NB4 (cell line): ENCODE measurements at regions not wholly inside any gene's neighbourhood (a gene's known extent, or its start where the extent isn't known, plus 50 kb on each side); places are given as distances from the start of the nearest gene placed in this dataset.
"Not testable (repeated sequence)": the region's sequence is repeated elsewhere in the genome, so short reads cannot be mapped to it uniquely, and the experiment has no call there.

ENCODE experiments used
- DNase-seq: peaks from one replicate; pipeline ENCODE4 v3.0.0; 2010; ENCODE audit warnings: low read depth
- H3K4me3 ChIP-seq: one replicate; pipeline ENCODE4 v1.5.1; 2011; ENCODE audit warnings: mild to moderate bottlenecking, low read depth, low read length, moderate library complexity
- MYC ChIP-seq: IDR thresholded peaks from 2 replicates; pipeline ENCODE4 v1.6.1; 2011; ENCODE audit warnings: low read depth, low read length
- POLR2A ChIP-seq: IDR thresholded peaks from 2 replicates; pipeline ENCODE4 v1.6.1; 2011; ENCODE audit warnings: mild to moderate bottlenecking; ENCODE audit not compliant: insufficient read length; ENCODE audit errors: extremely low read depth
- TF ChIP-seq, protein P1 (sequence below): IDR thresholded peaks from 2 replicates; pipeline ENCODE4 v1.6.1; 2011; ENCODE audit warnings: low read depth, low read length
- TF ChIP-seq, protein P2 (sequence below): IDR thresholded peaks from one replicate; pipeline ENCODE4 v1.5.1; 2012; ENCODE audit warnings: low read depth, low read length

DNA sequence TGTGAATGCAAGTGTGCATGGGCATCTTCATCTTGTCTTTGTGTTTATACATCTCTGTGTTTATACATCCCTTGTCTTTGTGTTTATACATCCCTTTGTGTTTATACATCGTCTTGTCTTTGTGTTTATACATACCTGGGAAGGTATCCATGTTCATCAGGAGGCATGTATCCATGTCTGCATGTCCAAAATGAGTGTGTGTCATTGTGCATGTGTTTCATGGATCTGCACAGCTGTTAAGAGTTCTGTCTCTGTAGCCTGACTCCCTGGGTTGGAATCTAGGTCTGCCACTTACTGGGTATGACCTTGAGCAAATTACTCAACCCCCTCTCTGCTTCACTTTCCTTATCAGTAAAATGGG, 50.1 kb upstream of the SIRPA start:
- no peak overlapping the region for H3K4me3 ChIP-seq
- no peak for DNase-seq
- TF ChIP-seq, protein P1, sequence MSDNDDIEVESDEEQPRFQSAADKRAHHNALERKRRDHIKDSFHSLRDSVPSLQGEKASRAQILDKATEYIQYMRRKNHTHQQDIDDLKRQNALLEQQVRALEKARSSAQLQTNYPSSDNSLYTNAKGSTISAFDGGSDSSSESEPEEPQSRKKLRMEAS, result no peak
- no peak for TF ChIP-seq MYC
- TF ChIP-seq POLR2A, result no peak
- TF ChIP-seq, protein P2, sequence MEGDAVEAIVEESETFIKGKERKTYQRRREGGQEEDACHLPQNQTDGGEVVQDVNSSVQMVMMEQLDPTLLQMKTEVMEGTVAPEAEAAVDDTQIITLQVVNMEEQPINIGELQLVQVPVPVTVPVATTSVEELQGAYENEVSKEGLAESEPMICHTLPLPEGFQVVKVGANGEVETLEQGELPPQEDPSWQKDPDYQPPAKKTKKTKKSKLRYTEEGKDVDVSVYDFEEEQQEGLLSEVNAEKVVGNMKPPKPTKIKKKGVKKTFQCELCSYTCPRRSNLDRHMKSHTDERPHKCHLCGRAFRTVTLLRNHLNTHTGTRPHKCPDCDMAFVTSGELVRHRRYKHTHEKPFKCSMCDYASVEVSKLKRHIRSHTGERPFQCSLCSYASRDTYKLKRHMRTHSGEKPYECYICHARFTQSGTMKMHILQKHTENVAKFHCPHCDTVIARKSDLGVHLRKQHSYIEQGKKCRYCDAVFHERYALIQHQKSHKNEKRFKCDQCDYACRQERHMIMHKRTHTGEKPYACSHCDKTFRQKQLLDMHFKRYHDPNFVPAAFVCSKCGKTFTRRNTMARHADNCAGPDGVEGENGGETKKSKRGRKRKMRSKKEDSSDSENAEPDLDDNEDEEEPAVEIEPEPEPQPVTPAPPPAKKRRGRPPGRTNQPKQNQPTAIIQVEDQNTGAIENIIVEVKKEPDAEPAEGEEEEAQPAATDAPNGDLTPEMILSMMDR, result no peak

DNA sequence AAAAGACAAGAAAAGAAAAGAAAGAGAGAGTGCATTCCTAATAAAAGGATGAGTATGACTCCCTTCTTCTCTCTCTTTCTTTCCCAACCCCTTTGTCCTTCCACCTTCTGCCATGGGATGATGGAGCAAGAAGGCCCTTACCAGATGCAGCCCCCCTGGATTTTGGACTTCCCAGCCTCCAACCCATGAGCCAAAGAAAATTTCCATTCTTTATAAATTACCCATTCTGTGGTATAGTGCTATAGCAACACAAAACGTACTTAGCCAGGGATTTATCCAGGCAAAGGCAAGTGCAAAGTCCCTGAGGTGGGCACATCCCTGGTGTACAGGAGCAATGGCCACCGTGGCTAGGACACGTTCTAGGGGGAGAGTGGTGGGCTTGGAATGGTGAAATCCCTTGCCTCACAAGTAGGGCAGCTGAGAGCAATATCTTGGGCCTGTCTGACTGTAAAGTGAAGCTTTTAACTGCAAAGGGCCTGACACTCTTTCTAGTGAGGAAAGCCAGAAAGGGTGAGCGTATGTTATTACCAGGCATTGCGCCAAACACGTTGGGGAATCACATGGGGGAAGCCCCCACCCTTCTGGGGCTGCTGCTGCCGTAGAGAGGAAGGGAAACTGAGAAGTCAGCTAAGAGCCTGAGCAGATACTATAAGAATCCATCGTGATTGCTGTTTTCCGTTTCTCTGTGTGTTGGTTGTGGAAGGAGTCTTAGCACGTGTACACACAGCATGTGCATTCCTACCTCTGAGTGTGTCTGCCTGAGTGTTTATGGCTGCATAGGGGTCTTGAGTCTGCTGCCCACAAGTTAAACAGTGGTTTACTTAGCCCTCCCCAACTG, 50.7 kb upstream of the SIRPA start:
- no peak overlapping the region for H3K4me3 ChIP-seq
- DNase-seq, result peak; percentile 77
- TF ChIP-seq, protein P1, result no peak; the same call in 1 of the 2 replicates
- TF ChIP-seq POLR2A, result no peak

DNA sequence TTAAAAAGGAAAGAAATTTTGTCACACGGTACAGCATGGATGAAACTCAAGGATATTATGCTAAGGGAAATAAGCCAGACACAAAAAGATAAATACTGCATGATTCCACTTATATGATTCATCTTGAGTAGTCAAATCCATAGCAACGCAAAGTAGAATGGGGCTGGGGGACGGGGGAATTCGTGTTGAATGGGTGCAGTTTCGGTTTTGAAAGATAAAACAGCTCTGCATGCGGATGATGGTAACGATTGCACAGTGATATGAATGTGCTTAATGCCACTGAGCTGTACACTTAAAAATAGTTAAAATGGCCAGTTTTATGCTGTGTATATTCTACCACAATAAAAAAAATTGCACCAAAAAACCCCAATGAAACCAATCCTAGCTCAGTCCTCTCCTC, 52.9 kb upstream of the SIRPA start:
- no peak for DNase-seq
- TF ChIP-seq, protein P2, result no peak
- TF ChIP-seq, protein P1, result no peak
- TF ChIP-seq MYC (no peak), POLR2A (no peak)
- H3K4me3 ChIP-seq, result no peak overlapping the region

DNA sequence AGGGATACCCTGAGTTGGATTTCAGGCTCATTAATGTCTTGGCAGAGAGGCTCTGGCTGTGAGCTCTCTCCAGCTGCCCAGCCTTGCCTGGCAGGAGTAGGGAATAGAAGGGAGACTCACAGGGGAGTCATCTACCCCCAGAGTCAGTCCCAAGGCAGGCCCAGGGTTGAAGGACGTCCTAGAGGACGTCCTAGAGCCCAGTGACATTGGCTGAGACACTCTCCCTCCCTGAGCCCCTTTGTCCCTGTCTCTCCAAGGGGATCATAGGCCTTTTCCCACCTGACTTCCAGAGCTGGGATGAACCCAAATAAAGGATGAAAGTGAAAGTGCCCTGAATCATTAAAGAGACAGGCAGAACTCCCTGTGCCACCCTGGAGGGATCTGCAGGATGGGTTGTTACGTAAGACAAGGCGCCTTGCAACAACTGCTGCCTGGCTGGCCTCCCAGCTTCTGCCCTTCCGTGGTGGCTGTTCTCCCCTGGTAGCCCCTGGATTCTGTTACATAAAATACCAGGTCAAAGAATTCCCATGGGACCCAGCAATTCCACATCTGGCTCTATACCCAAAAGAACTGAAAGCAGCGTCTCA, 53.6 kb upstream of the SIRPA start:
- TF ChIP-seq POLR2A (no peak), MYC (no peak)
- TF ChIP-seq, protein P1, result no peak
- TF ChIP-seq, protein P2, result no peak
- peak; percentile 80 for DNase-seq
- H3K4me3 ChIP-seq, result no peak overlapping the region

GRCh38 chr20:1840817-1841553, 54.2 kb upstream of the SIRPA start:
- DNase-seq, result peak; percentile 48
- TF ChIP-seq MYC (no peak), POLR2A (no peak)
- TF ChIP-seq, protein P1, result no peak
- TF ChIP-seq, protein P2, result no peak
- no peak overlapping the region for H3K4me3 ChIP-seq

- DNase-seq, result peak; percentile 32
- not testable (repeated sequence) for H3K4me3 ChIP-seq
Measured at GRCh38 chr20:1839376-1840317, 55.6 kb upstream of the SIRPA start.
